BLaER1 (cell line): ENCODE measurements at regions not wholly inside any gene's neighbourhood (a gene's known extent, or its start where the extent isn't known, plus 50 kb on each side); places are given as distances from the start of the nearest gene placed in this dataset.

Experiments
- H3K27ac ChIP-seq: shearing (Covaris generic); formaldehyde crosslinking; 2 replicates; pipeline ENCODE4 v1.8.1; 2022
- H3K27me3 ChIP-seq: shearing (Covaris generic); formaldehyde crosslinking; 2 replicates; pipeline ENCODE4 v1.8.1; 2022
- H3K36me3 ChIP-seq: shearing (Covaris generic); formaldehyde crosslinking; 2 replicates; pipeline ENCODE4 v1.8.1; 2022
- H3K4me1 ChIP-seq: shearing (Covaris generic); formaldehyde crosslinking; 2 replicates; pipeline ENCODE4 v1.8.1; 2022
- H3K4me2 ChIP-seq: shearing (Covaris generic); formaldehyde crosslinking; 2 replicates; pipeline ENCODE4 v1.8.1; 2022
- H3K4me3 ChIP-seq: shearing (Covaris generic); formaldehyde crosslinking; 2 replicates; pipeline ENCODE4 v1.8.1; 2022
- H3K9ac ChIP-seq: shearing (Covaris generic); formaldehyde crosslinking; 2 replicates; pipeline ENCODE4 v1.8.1; 2022
- H3K9me3 ChIP-seq: shearing (Covaris generic); formaldehyde crosslinking; 2 replicates; pipeline ENCODE4 v1.8.1; 2022
- H4K20me1 ChIP-seq: shearing (Covaris generic); formaldehyde crosslinking; 2 replicates; pipeline ENCODE4 v1.8.1; 2022
- Cebpa-rat ChIP-seq: shearing (Covaris generic); IDR thresholded peaks from 2 replicates; pipeline ENCODE4 v1.8.1; 2022

DNA sequence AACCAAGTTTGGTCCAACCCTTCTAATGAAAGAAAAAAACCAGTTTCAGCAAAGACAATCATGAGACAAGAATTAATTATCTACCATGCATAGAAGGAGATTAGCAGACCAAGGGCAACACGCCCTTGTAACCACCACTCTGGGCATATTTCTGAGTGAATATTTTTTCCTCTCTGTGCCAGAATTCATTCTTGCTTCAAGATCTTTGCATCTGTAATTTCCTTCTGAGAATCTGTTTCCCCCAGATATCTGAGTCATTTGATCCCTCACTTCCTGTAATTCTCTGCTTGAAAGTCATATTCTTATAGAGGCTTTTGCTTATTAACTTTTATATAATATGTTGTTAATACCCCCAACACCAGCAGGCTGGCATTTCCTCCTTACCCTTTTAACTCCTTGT lies 243.7 kb downstream of the SLC16A7 start:
- no peak overlapping the region for H3K4me2 ChIP-seq
- no peak for TF ChIP-seq Cebpa-rat
- H3K36me3 ChIP-seq, result no peaks in the 10 kb centered on the region
- H3K27ac ChIP-seq, result no peak overlapping the region
- no peaks in the 10 kb centered on the region for H4K20me1 ChIP-seq
- no peak overlapping the region for H3K4me3 ChIP-seq
- H3K9ac ChIP-seq, result no peak overlapping the region
- H3K4me1 ChIP-seq, result no peaks in the 10 kb centered on the region
- no peaks in the 10 kb centered on the region for H3K27me3 ChIP-seq
- H3K9me3 ChIP-seq, result no peaks in the 10 kb centered on the region

GRCh38 chr12:59843260-59843843 lies 247.5 kb downstream of the SLC16A7 start:
- H3K4me2 ChIP-seq, result no peak overlapping the region

GRCh38 chr12:59844750-59845149 lies 248.9 kb downstream of the SLC16A7 start:
- no peaks in the 10 kb centered on the region for H3K9me3 ChIP-seq
- no peaks in the 10 kb centered on the region for H4K20me1 ChIP-seq
- H3K27me3 ChIP-seq, result no peaks in the 10 kb centered on the region
- H3K27ac ChIP-seq, result no peak overlapping the region
- H3K4me1 ChIP-seq, result no peaks in the 10 kb centered on the region
- no peak overlapping the region for H3K4me3 ChIP-seq
- no peaks in the 10 kb centered on the region for H3K36me3 ChIP-seq
- H3K9ac ChIP-seq, result no peak overlapping the region
- TF ChIP-seq Cebpa-rat, result no peak
- H3K4me2 ChIP-seq, result no peak overlapping the region

More at GRCh38 chr12:59843260-59843843, 247.5 kb downstream of the SLC16A7 start:
- H3K27me3 ChIP-seq, result no peaks in the 10 kb centered on the region
- H3K9me3 ChIP-seq, result no peaks in the 10 kb centered on the region
- H3K27ac ChIP-seq, result no peak overlapping the region
- H3K36me3 ChIP-seq, result no peaks in the 10 kb centered on the region
- TF ChIP-seq Cebpa-rat, result no peak
- H3K4me3 ChIP-seq, result no peak overlapping the region
- H3K9ac ChIP-seq, result no peak overlapping the region
- no peaks in the 10 kb centered on the region for H3K4me1 ChIP-seq
- H4K20me1 ChIP-seq, result no peaks in the 10 kb centered on the region

GRCh38 chr12:59845293-59845692 lies 249.5 kb downstream of the SLC16A7 start:
- TF ChIP-seq Cebpa-rat, result no peak
- Histone ChIP-seq H4K20me1 (no peaks in the 10 kb centered on the region), H3K36me3 (no peaks in the 10 kb centered on the region), H3K9me3 (no peaks in the 10 kb centered on the region), H3K27me3 (no peaks in the 10 kb centered on the region), H3K4me1 (no peaks in the 10 kb centered on the region), H3K4me2 (no peak overlapping the region), H3K9ac (no peak overlapping the region), H3K4me3 (no peak overlapping the region), H3K27ac (no peak overlapping the region)

DNA sequence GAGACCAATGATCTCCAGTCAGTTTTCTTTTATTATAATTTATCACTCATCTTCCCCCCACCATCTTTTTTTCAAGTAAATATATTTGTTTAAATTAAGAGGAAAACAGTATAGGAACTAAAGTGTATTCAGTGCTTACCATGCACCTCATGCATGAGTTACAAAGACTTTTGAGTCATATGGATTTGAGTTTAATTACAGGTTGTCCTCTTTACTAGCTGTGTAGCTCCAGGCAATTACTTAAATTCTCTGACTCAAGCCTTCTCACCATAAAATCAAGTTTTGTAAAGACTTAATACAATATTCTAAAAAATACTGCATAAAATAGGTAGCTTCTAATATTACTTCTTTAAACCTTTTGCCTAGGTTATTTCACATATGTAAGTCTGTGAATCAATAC lies 251.3 kb downstream of the SLC16A7 start:
- H3K36me3 ChIP-seq, result no peaks in the 10 kb centered on the region
- H3K9me3 ChIP-seq, result no peaks in the 10 kb centered on the region
- H3K4me2 ChIP-seq, result no peak overlapping the region
- H3K4me3 ChIP-seq, result no peak overlapping the region
- no peak overlapping the region for H3K9ac ChIP-seq
- H4K20me1 ChIP-seq, result no peaks in the 10 kb centered on the region
- H3K27me3 ChIP-seq, result no peaks in the 10 kb centered on the region
- TF ChIP-seq Cebpa-rat, result no peak
- no peak overlapping the region for H3K27ac ChIP-seq
- H3K4me1 ChIP-seq, result no peaks in the 10 kb centered on the region

DNA sequence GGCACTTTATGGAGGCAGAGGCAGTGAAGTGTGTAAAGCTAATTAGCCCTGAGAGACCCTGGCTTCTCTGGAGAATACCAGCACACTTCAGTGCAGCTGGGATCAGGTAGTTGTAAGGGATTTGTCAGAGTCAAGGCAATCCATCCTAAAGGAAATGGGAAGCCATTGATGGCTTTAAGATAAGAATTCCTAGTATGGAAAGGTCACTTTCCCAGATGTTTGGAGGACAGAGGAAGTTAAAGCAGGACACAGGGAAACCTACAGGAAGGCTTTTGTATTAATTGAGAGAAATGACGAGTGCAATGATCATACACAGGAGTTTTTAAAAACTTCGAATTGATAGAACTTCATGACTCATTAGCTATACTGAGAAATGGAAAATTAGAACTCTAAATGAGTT lies 254.4 kb downstream of the SLC16A7 start:
- Histone ChIP-seq H4K20me1 (no peaks in the 10 kb centered on the region), H3K27ac (no peak overlapping the region)

GRCh38 chr12:59858508-59859170 lies 262.8 kb downstream of the SLC16A7 start:
- no peaks in the 10 kb centered on the region for H3K4me1 ChIP-seq
- H3K36me3 ChIP-seq, result no peaks in the 10 kb centered on the region
- no peak overlapping the region for H3K4me3 ChIP-seq
- H3K4me2 ChIP-seq, result no peak overlapping the region
- no peak overlapping the region for H3K27ac ChIP-seq
- H4K20me1 ChIP-seq, result no peaks in the 10 kb centered on the region
- no peak overlapping the region for H3K9ac ChIP-seq
- H3K9me3 ChIP-seq, result no peaks in the 10 kb centered on the region
- no peaks in the 10 kb centered on the region for H3K27me3 ChIP-seq
- no peak for TF ChIP-seq Cebpa-rat

More for the DNA sequence above, 254.4 kb downstream of the SLC16A7 start:
- Histone ChIP-seq H3K4me3 (no peak overlapping the region), H3K9ac (no peak overlapping the region), H3K27me3 (no peaks in the 10 kb centered on the region), H3K4me2 (no peak overlapping the region), H3K36me3 (no peaks in the 10 kb centered on the region), H3K4me1 (no peaks in the 10 kb centered on the region), H3K9me3 (no peaks in the 10 kb centered on the region)
- TF ChIP-seq Cebpa-rat, result no peak

- Histone ChIP-seq H3K36me3 (no peaks in the 10 kb centered on the region), H3K9me3 (no peaks in the 10 kb centered on the region), H3K27me3 (no peaks in the 10 kb centered on the region), H3K4me3 (no peak overlapping the region), H3K4me1 (no peaks in the 10 kb centered on the region), H3K9ac (no peak overlapping the region), H3K27ac (no peak overlapping the region), H3K4me2 (no peak overlapping the region), H4K20me1 (no peaks in the 10 kb centered on the region)
- TF ChIP-seq Cebpa-rat, result no peak
These were observed 263.3 kb downstream of the SLC16A7 start for GRCh38 chr12:59859171-59859510.

DNA sequence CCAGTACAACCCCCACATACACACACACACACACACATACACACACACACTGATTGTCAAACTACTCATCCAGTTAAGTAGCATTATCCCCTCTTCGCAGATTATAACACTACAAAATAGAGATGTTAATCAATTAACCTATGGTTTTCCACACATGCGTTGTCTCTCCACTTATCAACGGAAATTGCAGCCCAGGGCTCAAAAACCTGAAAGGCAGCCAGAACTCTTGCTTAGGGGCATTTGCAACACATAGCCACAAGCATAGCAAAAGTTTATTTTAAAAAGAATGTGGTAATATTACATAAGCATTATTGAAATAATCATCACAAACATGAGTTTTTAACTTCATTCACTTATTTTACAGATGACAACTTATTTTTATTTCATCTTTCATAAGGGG lies 265.8 kb downstream of the SLC16A7 start:
- Histone ChIP-seq H3K4me2 (no peak overlapping the region), H3K36me3 (no peaks in the 10 kb centered on the region), H3K27me3 (no peaks in the 10 kb centered on the region), H3K9me3 (no peaks in the 10 kb centered on the region), H3K27ac (no peak overlapping the region), H4K20me1 (no peaks in the 10 kb centered on the region), H3K9ac (no peak overlapping the region), H3K4me1 (no peaks in the 10 kb centered on the region), H3K4me3 (no peak overlapping the region)
- no peak for TF ChIP-seq Cebpa-rat

DNA sequence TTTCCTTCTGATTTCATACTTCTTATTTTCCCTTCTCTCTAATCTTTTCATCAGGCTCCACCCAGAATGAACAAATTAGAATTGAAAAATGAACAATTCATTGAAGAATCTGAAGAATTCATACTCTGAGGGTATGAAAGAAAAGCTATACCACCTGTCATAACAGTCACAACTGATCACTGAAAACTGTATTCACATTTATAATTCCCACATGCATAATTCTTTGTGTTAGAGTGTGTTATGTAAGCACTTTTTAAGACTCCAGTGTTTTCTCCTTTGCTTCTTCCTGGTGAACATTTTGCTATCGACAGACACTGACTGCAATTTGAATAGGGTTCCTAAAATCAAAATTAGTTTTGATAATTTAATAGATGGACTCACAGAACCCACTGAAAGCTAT lies 271.2 kb downstream of the SLC16A7 start:
- H3K27ac ChIP-seq, result no peak overlapping the region
- H3K9me3 ChIP-seq, result no peaks in the 10 kb centered on the region
- no peak overlapping the region for H3K9ac ChIP-seq
- no peaks in the 10 kb centered on the region for H4K20me1 ChIP-seq
- H3K27me3 ChIP-seq, result no peaks in the 10 kb centered on the region
- H3K36me3 ChIP-seq, result no peaks in the 10 kb centered on the region
- H3K4me3 ChIP-seq, result no peak overlapping the region
- H3K4me1 ChIP-seq, result no peaks in the 10 kb centered on the region
- TF ChIP-seq Cebpa-rat, result no peak
- no peak overlapping the region for H3K4me2 ChIP-seq

DNA sequence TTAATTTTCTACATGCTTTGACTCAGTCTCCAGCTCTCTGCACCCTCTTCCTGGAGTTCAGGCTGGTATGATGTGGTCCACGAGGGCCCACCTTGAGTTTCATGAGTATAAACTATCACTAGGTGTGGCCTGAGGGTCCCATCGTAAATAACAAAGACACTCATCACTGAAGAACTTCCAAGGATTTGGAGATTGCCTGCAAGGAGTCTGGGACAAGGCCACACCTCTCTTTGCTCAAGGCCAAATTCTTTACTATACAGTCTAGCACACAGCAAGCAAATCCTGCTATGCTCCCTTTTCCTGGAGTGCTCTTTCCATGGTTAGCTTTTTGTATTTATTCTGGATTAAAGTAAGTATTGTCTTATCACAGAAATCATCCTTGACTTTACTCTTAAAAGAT lies 271.9 kb downstream of the SLC16A7 start:
- Histone ChIP-seq H3K9me3 (no peaks in the 10 kb centered on the region), H3K4me3 (no peak overlapping the region), H3K36me3 (no peaks in the 10 kb centered on the region), H3K27me3 (no peaks in the 10 kb centered on the region), H3K9ac (no peak overlapping the region), H3K4me2 (no peak overlapping the region), H3K27ac (no peak overlapping the region), H4K20me1 (no peaks in the 10 kb centered on the region), H3K4me1 (no peaks in the 10 kb centered on the region)
- TF ChIP-seq Cebpa-rat, result no peak
